Panc1 (cell line): ENCODE measurements at regions not wholly inside any gene's neighbourhood (a gene's known extent, or its start where the extent isn't known, plus 50 kb on each side); places are given as distances from the start of the nearest gene placed in this dataset.

Experiments used
- SIN3A ChIP-seq: IDR thresholded peaks from 2 replicates; pipeline ENCODE4 v1.6.1; 2012; ENCODE audit warnings: low read depth, mild to moderate bottlenecking, low read length, moderate library complexity, borderline replicate concordance; ENCODE audit not compliant: insufficient read depth
- TF ChIP-seq, protein P1 (sequence below): fragments of 450-650 bp; IDR thresholded peaks from 2 replicates; pipeline ENCODE4 v1.5.1; 2017; ENCODE audit warnings: mild to moderate bottlenecking
- TF ChIP-seq, protein P2 (sequence below), 2 experiments: IDR thresholded peaks; 2 replicates each; pipeline ENCODE4 v1.6.1; 2011 to 2012; ENCODE audit warnings: low read depth in 2 of 2, control low read depth in 1 of 2, low read length in 1 of 2, mild to moderate bottlenecking in 1 of 2, moderate library complexity in 1 of 2; ENCODE audit not compliant: insufficient read depth in 1 of 2

DNA sequence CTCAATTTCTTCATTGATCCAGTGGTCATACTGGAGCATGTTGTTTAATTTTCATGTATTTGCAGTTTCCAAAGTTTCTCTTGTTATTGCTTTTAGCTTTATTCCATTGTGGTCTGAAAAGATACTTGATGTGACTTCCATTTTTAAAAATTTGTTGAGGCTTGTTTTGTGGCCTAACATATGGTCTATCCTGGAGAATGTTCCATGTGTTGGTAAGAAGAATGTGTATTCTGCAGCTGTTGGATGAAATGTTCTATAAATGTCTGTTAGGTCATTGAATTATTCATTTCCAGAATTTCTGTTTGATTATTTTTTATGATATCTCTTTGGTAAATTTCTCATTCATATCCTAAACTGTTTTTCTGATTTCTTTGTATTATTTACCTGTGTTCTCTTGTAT lies 139.8 kb upstream of the THUMPD2 start:
- TF ChIP-seq, protein P1, sequence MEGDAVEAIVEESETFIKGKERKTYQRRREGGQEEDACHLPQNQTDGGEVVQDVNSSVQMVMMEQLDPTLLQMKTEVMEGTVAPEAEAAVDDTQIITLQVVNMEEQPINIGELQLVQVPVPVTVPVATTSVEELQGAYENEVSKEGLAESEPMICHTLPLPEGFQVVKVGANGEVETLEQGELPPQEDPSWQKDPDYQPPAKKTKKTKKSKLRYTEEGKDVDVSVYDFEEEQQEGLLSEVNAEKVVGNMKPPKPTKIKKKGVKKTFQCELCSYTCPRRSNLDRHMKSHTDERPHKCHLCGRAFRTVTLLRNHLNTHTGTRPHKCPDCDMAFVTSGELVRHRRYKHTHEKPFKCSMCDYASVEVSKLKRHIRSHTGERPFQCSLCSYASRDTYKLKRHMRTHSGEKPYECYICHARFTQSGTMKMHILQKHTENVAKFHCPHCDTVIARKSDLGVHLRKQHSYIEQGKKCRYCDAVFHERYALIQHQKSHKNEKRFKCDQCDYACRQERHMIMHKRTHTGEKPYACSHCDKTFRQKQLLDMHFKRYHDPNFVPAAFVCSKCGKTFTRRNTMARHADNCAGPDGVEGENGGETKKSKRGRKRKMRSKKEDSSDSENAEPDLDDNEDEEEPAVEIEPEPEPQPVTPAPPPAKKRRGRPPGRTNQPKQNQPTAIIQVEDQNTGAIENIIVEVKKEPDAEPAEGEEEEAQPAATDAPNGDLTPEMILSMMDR: no peak
- TF ChIP-seq, protein P2, sequence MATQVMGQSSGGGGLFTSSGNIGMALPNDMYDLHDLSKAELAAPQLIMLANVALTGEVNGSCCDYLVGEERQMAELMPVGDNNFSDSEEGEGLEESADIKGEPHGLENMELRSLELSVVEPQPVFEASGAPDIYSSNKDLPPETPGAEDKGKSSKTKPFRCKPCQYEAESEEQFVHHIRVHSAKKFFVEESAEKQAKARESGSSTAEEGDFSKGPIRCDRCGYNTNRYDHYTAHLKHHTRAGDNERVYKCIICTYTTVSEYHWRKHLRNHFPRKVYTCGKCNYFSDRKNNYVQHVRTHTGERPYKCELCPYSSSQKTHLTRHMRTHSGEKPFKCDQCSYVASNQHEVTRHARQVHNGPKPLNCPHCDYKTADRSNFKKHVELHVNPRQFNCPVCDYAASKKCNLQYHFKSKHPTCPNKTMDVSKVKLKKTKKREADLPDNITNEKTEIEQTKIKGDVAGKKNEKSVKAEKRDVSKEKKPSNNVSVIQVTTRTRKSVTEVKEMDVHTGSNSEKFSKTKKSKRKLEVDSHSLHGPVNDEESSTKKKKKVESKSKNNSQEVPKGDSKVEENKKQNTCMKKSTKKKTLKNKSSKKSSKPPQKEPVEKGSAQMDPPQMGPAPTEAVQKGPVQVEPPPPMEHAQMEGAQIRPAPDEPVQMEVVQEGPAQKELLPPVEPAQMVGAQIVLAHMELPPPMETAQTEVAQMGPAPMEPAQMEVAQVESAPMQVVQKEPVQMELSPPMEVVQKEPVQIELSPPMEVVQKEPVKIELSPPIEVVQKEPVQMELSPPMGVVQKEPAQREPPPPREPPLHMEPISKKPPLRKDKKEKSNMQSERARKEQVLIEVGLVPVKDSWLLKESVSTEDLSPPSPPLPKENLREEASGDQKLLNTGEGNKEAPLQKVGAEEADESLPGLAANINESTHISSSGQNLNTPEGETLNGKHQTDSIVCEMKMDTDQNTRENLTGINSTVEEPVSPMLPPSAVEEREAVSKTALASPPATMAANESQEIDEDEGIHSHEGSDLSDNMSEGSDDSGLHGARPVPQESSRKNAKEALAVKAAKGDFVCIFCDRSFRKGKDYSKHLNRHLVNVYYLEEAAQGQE (IDR thresholded peaks at IDR 0.05; ENCODE audit: insufficient read depth in 1 of 2, low read depth in 2 of 2, low read length in 1 of 2): no peak
- TF ChIP-seq SIN3A: no peak
